Upper lobe of left lung (tissue), 4 donors: ENCODE measurements at regions not wholly inside any gene's neighbourhood (a gene's known extent, or its start where the extent isn't known, plus 50 kb on each side); places are given as distances from the start of the nearest gene placed in this dataset.

ENCODE experiments used
- CTCF ChIP-seq, 6 experiments: fragments of 450-650 bp in 4 of 6; fragments of 200-600 bp in 2 of 6; sonication (generic) in 2 of 6; IDR thresholded peaks; one replicate each; pipeline ENCODE4 v1.5.1; 2016 to 2019; ENCODE audit warnings: antibody characterized with exemption in 6 of 6
- EP300 ChIP-seq, 4 donors: sonication (generic); formaldehyde crosslinking; IDR thresholded peaks; one replicate each; pipeline ENCODE4 v1.5.1; 2017; ENCODE audit warnings: antibody characterized with exemption in 4 of 4, control low read depth in 2 of 4
- POLR2A ChIP-seq, 4 donors: fragments of 450-650 bp; IDR thresholded peaks; one replicate each; pipeline ENCODE4 v1.5.1; 2016 to 2017; ENCODE audit warnings: antibody characterized with exemption in 4 of 4, mild to moderate bottlenecking in 2 of 4
- POLR2AphosphoS5 ChIP-seq, 2 donors: sonication (generic); formaldehyde crosslinking; IDR thresholded peaks; one replicate each; pipeline ENCODE4 v1.5.1; 2017; ENCODE audit warnings: antibody characterized with exemption in 2 of 2

DNA sequence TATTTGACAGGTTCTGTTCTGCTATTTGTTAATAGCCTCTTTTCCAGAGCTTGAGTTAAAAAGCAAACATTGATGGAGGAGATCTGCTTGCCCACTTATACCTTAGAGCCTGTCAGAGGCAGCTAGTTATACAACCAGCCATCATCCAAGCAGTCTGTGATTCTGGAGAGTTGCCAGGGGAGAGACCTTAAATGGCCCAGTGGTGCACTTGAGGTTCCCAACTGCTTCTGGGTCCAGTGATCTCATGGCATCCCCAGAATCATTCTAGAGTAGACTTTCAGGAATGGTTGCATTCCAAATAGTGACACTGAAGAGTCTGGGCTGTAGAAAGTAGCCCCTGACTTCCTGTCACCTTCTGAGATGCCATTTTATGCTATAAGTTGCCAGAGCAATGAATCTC is 160.7 kb downstream of the FHIP1A start:
- TF ChIP-seq POLR2A (IDR thresholded peaks at IDR 0.05): no peak
- no peak for TF ChIP-seq CTCF (IDR thresholded peaks at IDR 0.05)
- no peak for TF ChIP-seq EP300 (IDR thresholded peaks at IDR 0.05)
- no peak for TF ChIP-seq POLR2AphosphoS5 (IDR thresholded peaks at IDR 0.05)
